Vagina (tissue), 2 donors: ENCODE measurements at regions not wholly inside any gene's neighbourhood (a gene's known extent, or its start where the extent isn't known, plus 50 kb on each side); places are given as distances from the start of the nearest gene placed in this dataset.

Experiments used
- DNase-seq, 2 donors: peaks; one replicate each; pipeline ENCODE4 v3.0.0-alpha.2; 2017; ENCODE audit errors: extremely low spot score in 2 of 2
- H3K27ac ChIP-seq: fragments of 200-600 bp; sonication (generic); one replicate; pipeline ENCODE4 v1.5.1; 2019
- H3K27me3 ChIP-seq: fragments of 200-600 bp; sonication (generic); one replicate; pipeline ENCODE4 v1.5.1; 2019
- H3K36me3 ChIP-seq, 2 donors: fragments of 200-600 bp; sonication (generic); one replicate each; pipeline ENCODE4 v1.5.1; 2017 to 2019
- H3K4me1 ChIP-seq: fragments of 200-600 bp; sonication (generic); one replicate; pipeline ENCODE4 v1.5.1; 2019
- H3K4me3 ChIP-seq, 2 donors: fragments of 200-600 bp; sonication (generic); 1 replicate in 1 of 2; 2 replicates in 1 of 2; pipeline ENCODE4 v1.5.1; 2016 to 2019
- H3K9me3 ChIP-seq: fragments of 200-600 bp; sonication (generic); one replicate; pipeline ENCODE4 v1.5.1; 2019
- POLR2A ChIP-seq, 2 donors: fragments of 450-650 bp; IDR thresholded peaks; one replicate each; pipeline ENCODE4 v1.6.1; 2017; ENCODE audit warnings: antibody characterized with exemption in 2 of 2, mild to moderate bottlenecking in 2 of 2, moderate library complexity in 2 of 2
- POLR2AphosphoS5 ChIP-seq, 2 donors: sonication (generic); formaldehyde crosslinking; IDR thresholded peaks; one replicate each; pipeline ENCODE4 v1.9.0; 2017; ENCODE audit warnings: antibody characterized with exemption in 2 of 2, mild to moderate bottlenecking in 2 of 2, low read depth in 1 of 2; ENCODE audit not compliant: insufficient read depth in 1 of 2
- intact Hi-C: fragments of 100-400 bp; cut with DNase I; formaldehyde crosslinking; loops from one replicate; pipeline ENCODE4 v1.15.1; 2023
- TF ChIP-seq, protein P1 (sequence below), 3 experiments: fragments of 450-650 bp in 2 of 3; fragments of 200-600 bp in 1 of 3; sonication (generic) in 1 of 3; IDR thresholded peaks; one replicate each; pipeline ENCODE4 v1.5.1; 2017 to 2019; ENCODE audit warnings: antibody characterized with exemption in 3 of 3, mild to moderate bottlenecking in 2 of 3, moderate library complexity in 2 of 3

- Histone ChIP-seq H3K36me3 (no peaks in the 10 kb centered on the region), H3K4me3 (no peak overlapping the region), H3K4me1 (no peaks in the 10 kb centered on the region), H3K27me3 (no peaks in the 10 kb centered on the region), H3K9me3 (no peaks in the 10 kb centered on the region), H3K27ac (no peak overlapping the region)
- no peak for DNase-seq
- TF ChIP-seq, protein P1, sequence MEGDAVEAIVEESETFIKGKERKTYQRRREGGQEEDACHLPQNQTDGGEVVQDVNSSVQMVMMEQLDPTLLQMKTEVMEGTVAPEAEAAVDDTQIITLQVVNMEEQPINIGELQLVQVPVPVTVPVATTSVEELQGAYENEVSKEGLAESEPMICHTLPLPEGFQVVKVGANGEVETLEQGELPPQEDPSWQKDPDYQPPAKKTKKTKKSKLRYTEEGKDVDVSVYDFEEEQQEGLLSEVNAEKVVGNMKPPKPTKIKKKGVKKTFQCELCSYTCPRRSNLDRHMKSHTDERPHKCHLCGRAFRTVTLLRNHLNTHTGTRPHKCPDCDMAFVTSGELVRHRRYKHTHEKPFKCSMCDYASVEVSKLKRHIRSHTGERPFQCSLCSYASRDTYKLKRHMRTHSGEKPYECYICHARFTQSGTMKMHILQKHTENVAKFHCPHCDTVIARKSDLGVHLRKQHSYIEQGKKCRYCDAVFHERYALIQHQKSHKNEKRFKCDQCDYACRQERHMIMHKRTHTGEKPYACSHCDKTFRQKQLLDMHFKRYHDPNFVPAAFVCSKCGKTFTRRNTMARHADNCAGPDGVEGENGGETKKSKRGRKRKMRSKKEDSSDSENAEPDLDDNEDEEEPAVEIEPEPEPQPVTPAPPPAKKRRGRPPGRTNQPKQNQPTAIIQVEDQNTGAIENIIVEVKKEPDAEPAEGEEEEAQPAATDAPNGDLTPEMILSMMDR (IDR thresholded peaks at IDR 0.05) = no peak
- TF ChIP-seq POLR2A (IDR thresholded peaks at IDR 0.05) (no peak), POLR2AphosphoS5 (IDR thresholded peaks at IDR 0.05; ENCODE audit: insufficient read depth in 1 of 2, low read depth in 1 of 2) (no peak)
- intact Hi-C loops = loop anchor here (10.0 kb wide), 1 partner anchor 107 kb away; no protein-coding TSS in a partner anchor
Measured at GRCh38 chr11:128282053-128282452, 305.3 kb downstream of the ETS1 start.

DNA sequence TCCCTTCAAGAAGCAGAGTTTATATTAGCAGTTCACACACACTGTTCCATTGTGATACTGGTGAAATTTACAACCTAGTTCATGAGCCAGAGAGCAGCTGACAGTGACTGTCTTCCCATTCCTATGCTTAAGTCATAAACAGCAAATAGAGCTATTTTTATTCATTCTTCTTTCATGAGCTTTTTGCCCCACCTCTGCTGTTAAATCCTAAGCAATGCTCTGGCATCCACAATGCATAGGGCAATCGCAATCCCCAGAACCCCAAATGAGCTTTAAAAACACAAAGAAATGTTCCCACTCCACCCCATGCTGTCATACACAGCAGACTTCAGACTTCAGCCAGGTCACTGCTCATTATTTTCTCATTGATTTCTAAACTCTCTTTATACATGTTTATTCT is 307.5 kb downstream of the ETS1 start:
- Histone ChIP-seq H3K36me3 (no peaks in the 10 kb centered on the region), H3K27ac (peak overlapping the region; percentile 52), H3K9me3 (no peaks in the 10 kb centered on the region), H3K27me3 (no peaks in the 10 kb centered on the region), H3K4me3 (no peak overlapping the region), H3K4me1 (no peaks in the 10 kb centered on the region)
- TF ChIP-seq, protein P1 (IDR thresholded peaks at IDR 0.05) = no peak
- TF ChIP-seq POLR2AphosphoS5 (IDR thresholded peaks at IDR 0.05; ENCODE audit: insufficient read depth in 1 of 2, low read depth in 1 of 2) (no peak), POLR2A (IDR thresholded peaks at IDR 0.05) (no peak)
- intact Hi-C loops = loop anchor here (10.0 kb wide), 1 partner anchor 105 kb away; no protein-coding TSS in a partner anchor
- no peak for DNase-seq

GRCh38 chr11:128273736-128274135 is 313.6 kb downstream of the ETS1 start:
- no peaks in the 10 kb centered on the region for H3K4me1 ChIP-seq
- no peak for DNase-seq
- TF ChIP-seq POLR2A (IDR thresholded peaks at IDR 0.05) (no peak), POLR2AphosphoS5 (IDR thresholded peaks at IDR 0.05; ENCODE audit: insufficient read depth in 1 of 2, low read depth in 1 of 2) (no peak)
- TF ChIP-seq, protein P1 (IDR thresholded peaks at IDR 0.05) = no peak
- no peaks in the 10 kb centered on the region for H3K27me3 ChIP-seq
- H3K9me3 ChIP-seq = no peaks in the 10 kb centered on the region
- no peaks in the 10 kb centered on the region for H3K36me3 ChIP-seq
- no peak overlapping the region for H3K4me3 ChIP-seq
- no peak overlapping the region for H3K27ac ChIP-seq
- intact Hi-C loops = no loop called here

DNA sequence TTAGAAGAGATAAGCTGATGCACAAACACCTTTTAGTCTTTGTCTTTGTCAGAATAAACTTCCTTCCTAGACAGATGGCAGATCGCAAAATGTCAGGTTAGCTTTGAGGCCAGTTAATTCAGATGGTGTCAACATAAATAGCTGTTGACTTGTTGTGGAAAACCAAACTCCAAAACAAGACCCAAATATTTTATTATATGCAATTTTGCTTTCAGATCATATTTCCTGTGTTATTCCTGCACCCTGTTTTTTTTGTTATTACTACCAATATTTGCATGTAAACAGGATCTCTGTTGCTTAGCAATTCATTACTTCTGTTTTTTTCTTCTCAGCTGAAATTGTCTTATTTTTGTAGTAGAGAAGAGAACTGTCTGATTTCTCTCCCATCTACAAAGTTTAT is 316.0 kb downstream of the ETS1 start:
- Histone ChIP-seq H3K36me3 (no peaks in the 10 kb centered on the region), H3K4me3 (no peak overlapping the region), H3K4me1 (no peaks in the 10 kb centered on the region), H3K9me3 (no peaks in the 10 kb centered on the region), H3K27ac (no peak overlapping the region), H3K27me3 (no peaks in the 10 kb centered on the region)
- intact Hi-C loops = no loop called here
- DNase-seq = no peak
- TF ChIP-seq, protein P1 (IDR thresholded peaks at IDR 0.05) = no peak
- TF ChIP-seq POLR2A (IDR thresholded peaks at IDR 0.05) (no peak), POLR2AphosphoS5 (IDR thresholded peaks at IDR 0.05; ENCODE audit: insufficient read depth in 1 of 2, low read depth in 1 of 2) (no peak)

DNA sequence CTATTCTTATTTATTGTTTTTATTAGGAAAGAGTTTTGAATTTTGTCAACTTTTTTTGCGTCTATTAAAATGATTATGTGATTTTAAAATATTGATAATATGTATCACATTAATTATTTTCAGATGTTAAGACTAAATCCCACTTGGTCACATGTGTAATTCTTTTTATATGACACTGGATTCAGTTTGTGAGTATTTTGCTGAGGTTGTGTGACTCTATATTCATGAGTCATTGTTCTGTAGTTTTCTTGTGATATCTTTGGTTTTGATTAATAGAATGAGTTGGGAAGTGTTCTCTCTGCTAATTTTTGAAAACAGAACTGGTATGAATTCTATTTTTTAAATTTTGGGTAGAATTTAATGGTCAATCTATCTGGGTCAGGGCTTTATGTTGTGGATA is 317.9 kb downstream of the ETS1 start:
- Histone ChIP-seq H3K4me3 (no peak overlapping the region), H3K36me3 (no peaks in the 10 kb centered on the region), H3K27ac (no peak overlapping the region), H3K27me3 (no peaks in the 10 kb centered on the region), H3K4me1 (no peaks in the 10 kb centered on the region), H3K9me3 (no peaks in the 10 kb centered on the region)
- TF ChIP-seq POLR2A (IDR thresholded peaks at IDR 0.05) (no peak), POLR2AphosphoS5 (IDR thresholded peaks at IDR 0.05; ENCODE audit: insufficient read depth in 1 of 2, low read depth in 1 of 2) (no peak)
- TF ChIP-seq, protein P1 (IDR thresholded peaks at IDR 0.05) = no peak
- intact Hi-C loops = no loop called here
- DNase-seq = no peak
